ENCODE measurements at regions not wholly inside any gene's neighbourhood (a gene's known extent, or its start where the extent isn't known, plus 50 kb on each side); places are given as distances from the start of the nearest gene placed in this dataset.

DNA sequence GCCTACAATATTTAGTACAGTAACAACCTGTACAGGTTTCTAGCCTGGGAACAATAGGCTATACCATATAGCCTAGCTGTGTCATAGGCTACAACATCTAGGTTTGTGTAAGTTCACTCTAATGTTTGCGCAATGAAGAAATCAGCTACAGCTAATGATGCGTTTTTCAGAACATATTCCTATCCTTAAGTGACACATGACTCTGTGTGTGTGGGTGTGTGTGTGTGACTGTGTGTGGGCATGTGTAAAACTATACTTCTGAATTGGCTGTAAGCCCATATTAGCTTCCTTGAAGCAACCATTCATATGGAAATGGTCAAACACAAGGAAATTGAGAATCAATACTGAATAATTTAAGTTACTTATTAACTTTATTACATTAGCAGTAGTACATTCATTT lies 120.8 kb upstream of the SULT1C3 start:
- TF ChIP-seq, protein P1, sequence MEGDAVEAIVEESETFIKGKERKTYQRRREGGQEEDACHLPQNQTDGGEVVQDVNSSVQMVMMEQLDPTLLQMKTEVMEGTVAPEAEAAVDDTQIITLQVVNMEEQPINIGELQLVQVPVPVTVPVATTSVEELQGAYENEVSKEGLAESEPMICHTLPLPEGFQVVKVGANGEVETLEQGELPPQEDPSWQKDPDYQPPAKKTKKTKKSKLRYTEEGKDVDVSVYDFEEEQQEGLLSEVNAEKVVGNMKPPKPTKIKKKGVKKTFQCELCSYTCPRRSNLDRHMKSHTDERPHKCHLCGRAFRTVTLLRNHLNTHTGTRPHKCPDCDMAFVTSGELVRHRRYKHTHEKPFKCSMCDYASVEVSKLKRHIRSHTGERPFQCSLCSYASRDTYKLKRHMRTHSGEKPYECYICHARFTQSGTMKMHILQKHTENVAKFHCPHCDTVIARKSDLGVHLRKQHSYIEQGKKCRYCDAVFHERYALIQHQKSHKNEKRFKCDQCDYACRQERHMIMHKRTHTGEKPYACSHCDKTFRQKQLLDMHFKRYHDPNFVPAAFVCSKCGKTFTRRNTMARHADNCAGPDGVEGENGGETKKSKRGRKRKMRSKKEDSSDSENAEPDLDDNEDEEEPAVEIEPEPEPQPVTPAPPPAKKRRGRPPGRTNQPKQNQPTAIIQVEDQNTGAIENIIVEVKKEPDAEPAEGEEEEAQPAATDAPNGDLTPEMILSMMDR (IDR thresholded peaks at IDR 0.05): no peak

DNA sequence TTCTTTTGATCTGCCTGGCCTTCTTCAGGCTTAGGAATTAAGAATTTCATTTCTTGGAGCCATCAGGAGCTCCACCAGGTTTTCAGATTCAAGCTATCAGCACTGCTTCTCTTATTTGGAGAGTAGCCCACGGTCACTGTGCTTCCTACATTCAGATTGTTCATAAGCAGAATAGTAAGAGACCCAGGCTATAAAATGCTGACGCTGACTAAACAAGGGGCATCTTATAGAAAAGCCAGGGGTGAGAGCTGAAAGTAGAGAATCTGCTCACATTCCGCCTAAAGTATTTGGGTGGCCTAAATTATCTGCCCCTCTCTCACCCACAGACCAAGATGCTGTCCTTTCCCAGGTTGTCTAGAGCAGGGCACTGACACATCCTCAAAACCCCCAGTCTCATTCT lies 120.3 kb upstream of the SULT1C3 start:
- TF ChIP-seq, protein P1 (IDR thresholded peaks at IDR 0.05): no peak

DNA sequence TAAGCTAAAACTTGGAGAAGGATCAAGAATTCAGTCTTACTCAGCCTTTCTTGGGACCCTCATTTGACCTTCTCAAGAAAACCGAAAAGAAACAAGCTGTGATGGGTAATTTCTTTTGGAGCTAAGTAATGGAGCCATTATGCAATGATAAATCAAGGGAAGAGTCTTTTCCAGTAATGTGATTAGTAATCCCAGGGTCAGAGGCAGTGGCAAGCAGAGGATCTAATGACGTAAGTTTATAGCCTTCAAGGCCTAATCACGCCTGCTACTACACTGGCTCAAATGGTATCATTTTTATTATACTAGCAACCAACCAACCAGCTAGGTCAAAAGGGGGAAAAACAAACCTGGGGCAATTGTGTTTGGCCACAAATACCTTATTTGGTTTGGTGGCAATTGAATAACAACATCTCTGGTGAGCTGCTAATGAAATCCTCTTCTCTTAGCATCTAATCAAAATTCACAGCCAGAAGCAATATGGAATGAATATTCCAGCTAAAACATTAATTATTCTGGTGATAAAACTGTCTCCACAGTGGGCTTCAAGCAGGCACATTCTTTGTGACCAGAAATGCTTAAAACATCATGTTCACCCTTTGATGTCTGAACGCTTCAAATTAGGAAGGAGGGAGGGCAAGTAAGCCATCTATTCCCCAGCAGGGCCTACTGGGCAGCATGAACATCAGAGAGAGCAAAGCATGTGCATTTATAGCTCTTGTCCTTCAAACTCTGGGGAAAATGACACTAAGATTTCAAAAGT lies 114.9 kb upstream of the SULT1C3 start:
- TF ChIP-seq, protein P1 (IDR thresholded peaks at IDR 0.05): no peak

DNA sequence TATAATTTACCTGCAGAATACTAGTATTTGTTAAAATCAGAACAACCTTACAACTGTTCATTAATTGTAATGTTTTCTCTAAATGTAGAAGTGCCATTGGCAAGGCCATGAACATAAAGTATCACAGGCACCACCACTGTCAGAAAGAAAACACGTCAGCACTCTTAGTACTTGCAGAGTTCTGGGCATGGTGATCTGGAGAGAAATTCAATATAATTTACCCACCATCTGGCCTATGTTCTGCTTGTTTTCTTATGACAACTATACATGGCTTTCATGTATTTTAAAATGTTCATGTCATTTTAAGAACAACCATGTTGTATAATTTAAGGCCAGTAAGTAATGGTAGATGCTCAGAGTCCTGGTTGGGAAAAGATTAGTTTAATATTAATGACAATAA lies 114.2 kb upstream of the SULT1C3 start:
- TF ChIP-seq, protein P1 (IDR thresholded peaks at IDR 0.05): no peak

DNA sequence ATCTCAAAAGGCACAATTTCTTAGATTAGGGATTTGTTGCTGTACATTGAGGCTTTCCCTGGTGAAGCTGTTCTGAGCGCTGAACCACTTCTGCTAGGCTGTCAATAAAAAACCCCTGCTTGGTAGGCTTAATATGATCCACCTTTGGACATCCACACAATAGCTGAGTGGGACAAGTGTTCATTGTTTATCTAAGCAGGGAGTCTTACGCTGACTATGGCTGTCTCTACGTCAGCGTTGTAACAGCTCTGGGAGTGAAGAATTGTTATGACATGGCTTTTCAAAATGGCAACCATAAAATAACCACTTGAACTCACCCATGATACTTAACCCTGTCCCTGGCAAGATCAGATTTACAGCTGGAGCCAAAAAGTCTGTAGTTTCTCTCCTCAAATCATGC lies 111.5 kb upstream of the SULT1C3 start:
- TF ChIP-seq, protein P1 (IDR thresholded peaks at IDR 0.05): no peak

DNA sequence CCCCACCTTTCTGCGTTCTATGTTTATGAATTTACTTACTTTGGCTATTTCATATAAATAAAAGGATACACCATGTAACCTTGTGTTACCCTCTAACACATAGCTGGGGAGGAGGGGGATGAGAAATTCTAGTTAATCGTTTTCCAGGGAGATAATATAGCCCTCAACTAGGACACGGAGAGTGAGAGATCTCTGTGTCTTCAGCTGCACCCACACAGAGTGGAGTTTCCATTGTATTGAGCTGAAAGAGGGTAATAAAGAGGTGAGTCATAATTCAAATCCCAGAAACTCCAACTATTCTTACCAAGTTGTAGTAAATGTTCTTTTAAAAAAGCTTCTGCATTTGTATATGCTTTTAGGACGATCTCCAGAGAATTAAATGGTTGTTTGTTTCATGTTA lies 110.1 kb upstream of the SULT1C3 start:
- TF ChIP-seq, protein P1 (IDR thresholded peaks at IDR 0.05): no peak

DNA sequence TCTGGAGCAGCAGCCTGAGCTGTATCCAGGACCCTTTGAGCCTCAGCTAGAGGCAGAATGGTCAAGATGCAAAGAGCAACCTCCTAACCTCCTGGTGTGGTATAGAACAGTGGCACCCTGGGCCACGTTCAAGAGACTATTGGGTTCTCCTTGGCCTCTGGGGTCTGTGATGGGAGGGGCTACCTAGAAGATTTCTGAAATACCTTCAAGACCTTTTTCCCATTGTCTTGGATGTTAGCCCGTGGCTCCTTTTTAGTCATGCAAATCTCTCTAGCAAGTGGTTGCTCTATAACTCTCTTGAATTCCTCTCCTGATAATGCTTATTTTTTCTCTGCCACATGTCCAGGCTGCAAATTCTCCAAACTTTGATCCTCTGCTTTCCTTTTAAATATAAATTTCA lies 106.3 kb upstream of the SULT1C3 start:
- TF ChIP-seq, protein P1 (IDR thresholded peaks at IDR 0.05): no peak

DNA sequence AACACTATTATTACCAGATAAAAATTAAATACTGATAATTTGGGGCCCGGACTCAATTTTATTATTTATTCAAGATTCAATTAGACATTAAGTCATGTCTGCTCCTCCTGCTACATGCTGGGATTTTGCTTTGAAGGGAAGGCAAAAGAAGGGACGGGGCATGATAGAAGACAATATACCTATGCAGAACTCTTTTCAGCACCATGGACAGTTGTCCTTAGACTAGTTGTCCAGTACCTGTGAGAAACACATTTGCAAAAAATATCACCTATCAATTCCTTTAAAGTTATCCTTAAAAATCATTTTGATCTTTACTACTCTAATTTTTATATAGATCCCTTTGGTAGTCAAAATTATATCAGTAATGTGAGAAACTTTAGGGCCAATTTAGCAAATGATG lies 100.2 kb upstream of the SULT1C3 start:
- TF ChIP-seq, protein P1 (IDR thresholded peaks at IDR 0.05): no peak

Measured in LNCAP (cell line).